ENCODE measurements at regions not wholly inside any gene's neighbourhood (a gene's known extent, or its start where the extent isn't known, plus 50 kb on each side); places are given as distances from the start of the nearest gene placed in this dataset.
"Not testable (repeated sequence)": the region's sequence is repeated elsewhere in the genome, so short reads cannot be mapped to it uniquely, and the experiment has no call there.

GRCh38 chr7:68082961-68083657 lies 1086.5 kb downstream of the TYW1 start:
- not testable (repeated sequence) for DNase-seq (ENCODE audit: low spot score)

- DNase-seq (ENCODE audit: low spot score), result no peak
Measured at GRCh38 chr7:68087401-68087800, 1090.8 kb downstream of the TYW1 start.

- no peak for DNase-seq (ENCODE audit: low spot score)
Measured at GRCh38 chr7:68088879-68089278, 1092.2 kb downstream of the TYW1 start.

GRCh38 chr7:68090256-68090655 lies 1093.6 kb downstream of the TYW1 start:
- not testable (repeated sequence) for DNase-seq (ENCODE audit: low spot score)

- DNase-seq (ENCODE audit: low spot score), result no peak
Measured at GRCh38 chr7:68103319-68103718, 1106.7 kb downstream of the TYW1 start.

- no peak for DNase-seq (ENCODE audit: low spot score)
Measured at GRCh38 chr7:68107261-68107660, 1110.6 kb downstream of the TYW1 start.

- DNase-seq (ENCODE audit: low spot score), result no peak
Measured at GRCh38 chr7:68107968-68108367, 1111.3 kb downstream of the TYW1 start.

- no peak for DNase-seq (ENCODE audit: low spot score)
Measured at GRCh38 chr7:68109299-68109698, 1112.7 kb downstream of the TYW1 start.

GRCh38 chr7:68119411-68119810 lies 1122.8 kb downstream of the TYW1 start:
- no peak for DNase-seq (ENCODE audit: low spot score)

- no peak for DNase-seq (ENCODE audit: low spot score)
Measured at GRCh38 chr7:68121056-68121455, 1124.4 kb downstream of the TYW1 start.

- no peak for DNase-seq (ENCODE audit: low spot score)
Measured at GRCh38 chr7:68121655-68122054, 1125.0 kb downstream of the TYW1 start.

GRCh38 chr7:68122801-68123200 lies 1126.2 kb downstream of the TYW1 start:
- no peak for DNase-seq (ENCODE audit: low spot score)

GRCh38 chr7:68125168-68125567 lies 1128.5 kb downstream of the TYW1 start:
- no peak for DNase-seq (ENCODE audit: low spot score)

- no peak for DNase-seq (ENCODE audit: low spot score)
Measured at GRCh38 chr7:68133045-68133444, 1136.4 kb downstream of the TYW1 start.

- DNase-seq (ENCODE audit: low spot score), result no peak
Measured at GRCh38 chr7:68143345-68143744, 1146.7 kb downstream of the TYW1 start.

- DNase-seq (ENCODE audit: low spot score), result no peak
Measured at GRCh38 chr7:68146983-68147382, 1150.3 kb downstream of the TYW1 start.

- DNase-seq (ENCODE audit: low spot score), result no peak
Measured at GRCh38 chr7:68147614-68148238, 1151.1 kb downstream of the TYW1 start.

- no peak for DNase-seq (ENCODE audit: low spot score)
Measured at GRCh38 chr7:68148440-68148839, 1151.8 kb downstream of the TYW1 start.

GRCh38 chr7:68152205-68152604 lies 1155.6 kb downstream of the TYW1 start:
- no peak for DNase-seq (ENCODE audit: low spot score)

GRCh38 chr7:68155676-68156075 lies 1159.0 kb downstream of the TYW1 start:
- DNase-seq (ENCODE audit: low spot score), result no peak

- DNase-seq (ENCODE audit: low spot score), result no peak
Measured at GRCh38 chr7:68158686-68159295, 1162.2 kb downstream of the TYW1 start.

- DNase-seq (ENCODE audit: low spot score), result no peak
Measured at GRCh38 chr7:68162712-68163111, 1166.1 kb downstream of the TYW1 start.

GRCh38 chr7:68166525-68166924 lies 1169.9 kb downstream of the TYW1 start:
- no peak for DNase-seq (ENCODE audit: low spot score)

- DNase-seq (ENCODE audit: low spot score), result no peak
Measured at GRCh38 chr7:68173513-68173912, 1176.9 kb downstream of the TYW1 start.

Data from ecto neural progenitor cell (in vitro differentiated cells).